NCI-H2227 treated with DMSO at 0.1 percent for 48 hours (cell line): ENCODE measurements at regions not wholly inside any gene's neighbourhood (a gene's known extent, or its start where the extent isn't known, plus 50 kb on each side); places are given as distances from the start of the nearest gene placed in this dataset.

ENCODE experiments used
- DNase-seq: peaks from one replicate; lab custom pipeline; 2025; lab: John Stamatoyannopoulos, UW

- peak; percentile 49 for DNase-seq
Observed at GRCh38 chr6:109315341-109316110, 66.7 kb downstream of the CD164 start.

GRCh38 chr6:109314313-109314712 lies 68.0 kb downstream of the CD164 start:
- no peak for DNase-seq

GRCh38 chr6:109313139-109313538 lies 69.1 kb downstream of the CD164 start:
- no peak for DNase-seq

- no peak for DNase-seq
Observed at GRCh38 chr6:109311471-109311870, 70.8 kb downstream of the CD164 start.

GRCh38 chr6:109309917-109310316 lies 72.3 kb downstream of the CD164 start:
- no peak for DNase-seq

- no peak for DNase-seq
Observed at GRCh38 chr6:109308018-109308492, 74.2 kb downstream of the CD164 start.

- DNase-seq: no peak
Observed at GRCh38 chr6:109306733-109307132, 75.5 kb downstream of the CD164 start.

GRCh38 chr6:109305028-109305427 lies 77.2 kb downstream of the CD164 start:
- no peak for DNase-seq

GRCh38 chr6:109304284-109305015 lies 77.8 kb downstream of the CD164 start:
- DNase-seq: no peak

GRCh38 chr6:109303640-109304283 lies 78.5 kb downstream of the CD164 start:
- no peak for DNase-seq

GRCh38 chr6:109303164-109303563 lies 79.1 kb downstream of the CD164 start:
- DNase-seq: no peak

GRCh38 chr6:109302176-109302575 lies 80.1 kb downstream of the CD164 start:
- no peak for DNase-seq

GRCh38 chr6:109301418-109301817 lies 80.8 kb downstream of the CD164 start:
- no peak for DNase-seq

GRCh38 chr6:109300874-109301273 lies 81.4 kb downstream of the CD164 start:
- no peak for DNase-seq

- peak; percentile 11 for DNase-seq
Observed at GRCh38 chr6:109299776-109300564, 82.3 kb downstream of the CD164 start.

- DNase-seq: no peak
Observed at GRCh38 chr6:109299265-109299607, 83.0 kb downstream of the CD164 start.

- no peak for DNase-seq
Observed at GRCh38 chr6:109298605-109299264, 83.5 kb downstream of the CD164 start.

GRCh38 chr6:109297406-109298110 lies 84.7 kb downstream of the CD164 start:
- DNase-seq: no peak

- no peak for DNase-seq
Observed at GRCh38 chr6:109296971-109297372, 85.3 kb downstream of the CD164 start.

- no peak for DNase-seq
Observed at GRCh38 chr6:109296452-109296851, 85.8 kb downstream of the CD164 start.

GRCh38 chr6:109295774-109296156 lies 86.5 kb downstream of the CD164 start:
- DNase-seq: no peak
